Stomach (tissue), 4 donors: ENCODE measurements at regions not wholly inside any gene's neighbourhood (a gene's known extent, or its start where the extent isn't known, plus 50 kb on each side); places are given as distances from the start of the nearest gene placed in this dataset.
"Not testable (repeated sequence)": the region's sequence is repeated elsewhere in the genome, so short reads cannot be mapped to it uniquely, and the experiment has no call there.

Experiments used
- CTCF ChIP-seq, 7 experiments: fragments of 450-650 bp in 4 of 7; fragments of 200-600 bp in 3 of 7; sonication (generic) in 3 of 7; IDR thresholded peaks; one replicate each; pipeline ENCODE4 v1.5.1; 2016 to 2019; ENCODE audit warnings: antibody characterized with exemption in 7 of 7, control low read depth in 2 of 7, mild to moderate bottlenecking in 1 of 7
- POLR2A ChIP-seq, 4 donors: fragments of 450-650 bp; IDR thresholded peaks; one replicate each; pipeline ENCODE4 v1.6.1; 2016; ENCODE audit warnings: antibody characterized with exemption in 4 of 4, control low read depth in 2 of 4, mild to moderate bottlenecking in 1 of 4, moderate library complexity in 1 of 4
- POLR2AphosphoS5 ChIP-seq, 3 donors: sonication (generic); formaldehyde crosslinking; IDR thresholded peaks; one replicate each; pipeline ENCODE4 v1.6.1; 2016; ENCODE audit warnings: antibody characterized with exemption in 3 of 3

- not testable (repeated sequence) for TF ChIP-seq POLR2A, CTCF, POLR2AphosphoS5 (IDR thresholded peaks at IDR 0.05)
These were observed 171.0 kb downstream of the LAT start for GRCh38 chr16:29155866-29156200.
